ENCODE measurements at regions not wholly inside any gene's neighbourhood (a gene's known extent, or its start where the extent isn't known, plus 50 kb on each side); places are given as distances from the start of the nearest gene placed in this dataset.

- TF ChIP-seq, protein P1, sequence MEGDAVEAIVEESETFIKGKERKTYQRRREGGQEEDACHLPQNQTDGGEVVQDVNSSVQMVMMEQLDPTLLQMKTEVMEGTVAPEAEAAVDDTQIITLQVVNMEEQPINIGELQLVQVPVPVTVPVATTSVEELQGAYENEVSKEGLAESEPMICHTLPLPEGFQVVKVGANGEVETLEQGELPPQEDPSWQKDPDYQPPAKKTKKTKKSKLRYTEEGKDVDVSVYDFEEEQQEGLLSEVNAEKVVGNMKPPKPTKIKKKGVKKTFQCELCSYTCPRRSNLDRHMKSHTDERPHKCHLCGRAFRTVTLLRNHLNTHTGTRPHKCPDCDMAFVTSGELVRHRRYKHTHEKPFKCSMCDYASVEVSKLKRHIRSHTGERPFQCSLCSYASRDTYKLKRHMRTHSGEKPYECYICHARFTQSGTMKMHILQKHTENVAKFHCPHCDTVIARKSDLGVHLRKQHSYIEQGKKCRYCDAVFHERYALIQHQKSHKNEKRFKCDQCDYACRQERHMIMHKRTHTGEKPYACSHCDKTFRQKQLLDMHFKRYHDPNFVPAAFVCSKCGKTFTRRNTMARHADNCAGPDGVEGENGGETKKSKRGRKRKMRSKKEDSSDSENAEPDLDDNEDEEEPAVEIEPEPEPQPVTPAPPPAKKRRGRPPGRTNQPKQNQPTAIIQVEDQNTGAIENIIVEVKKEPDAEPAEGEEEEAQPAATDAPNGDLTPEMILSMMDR (IDR thresholded peaks at IDR 0.05): no peak
- TF ChIP-seq POLR2A (IDR thresholded peaks at IDR 0.05): no peak
Measured at GRCh38 chr2:34664266-34664665, 1065.2 kb upstream of the FAM98A start.

Measured in uterus (tissue), 2 donors.